ENCODE measurements at regions not wholly inside any gene's neighbourhood (a gene's known extent, or its start where the extent isn't known, plus 50 kb on each side); places are given as distances from the start of the nearest gene placed in this dataset.

- TF ChIP-seq RCOR1 (IDR thresholded peaks at IDR 0.05; ENCODE audit: low read depth, low read length) (no peak), EP300 (IDR thresholded peaks at IDR 0.05) (no peak), CBX2 (IDR thresholded peaks at IDR 0.05; ENCODE audit: borderline replicate concordance, low read depth) (no peak), HEYL (CRISPR knock-in tag; IDR thresholded peaks at IDR 0.05) (no peak), BHLHE40 (IDR thresholded peaks at IDR 0.05; ENCODE audit: low read depth, low read length) (no peak), POLR2A (IDR thresholded peaks at IDR 0.05; ENCODE audit: low read length) (no peak)
Measured at GRCh38 chr3:74443102-74443501, 171.4 kb downstream of the CNTN3 start.
